Bronchial epithelial cell (primary cell): ENCODE measurements at regions not wholly inside any gene's neighbourhood (a gene's known extent, or its start where the extent isn't known, plus 50 kb on each side); places are given as distances from the start of the nearest gene placed in this dataset.

Experiments used
- DNase-seq: peaks from one replicate; pipeline ENCODE4 v3.0.0-alpha.2; 2010; ENCODE audit warnings: low read depth
- FAIRE-seq: peaks from 2 replicates; lab custom pipeline; 2011; peaks lifted over from hg19 to GRCh38; lab: Jason Lieb, UNC
- H3K27me3 ChIP-seq: 2 replicates; pipeline ENCODE4 v1.5.1; 2011; ENCODE audit warnings: low read length; ENCODE audit not compliant: control insufficient read depth, insufficient read depth
- H3K36me3 ChIP-seq: 2 replicates; pipeline ENCODE4 v1.5.1; 2011; ENCODE audit warnings: low read length; ENCODE audit not compliant: control insufficient read depth, insufficient read depth
- H3K4me3 ChIP-seq: 2 replicates; pipeline ENCODE4 v1.5.1; 2011; ENCODE audit warnings: mild to moderate bottlenecking, low read depth, low read length, control low read depth
- TF ChIP-seq, protein P1 (sequence below): IDR thresholded peaks from 2 replicates; pipeline ENCODE4 v1.5.1; 2011; ENCODE audit warnings: mild to moderate bottlenecking, moderate library complexity, low read length, control low read depth, inconsistent platforms; ENCODE audit not compliant: insufficient read depth, severe bottlenecking

GRCh38 chr2:221786297-221786926, 214.3 kb upstream of the EPHA4 start:
- FAIRE-seq, result no peak
- TF ChIP-seq, protein P1, sequence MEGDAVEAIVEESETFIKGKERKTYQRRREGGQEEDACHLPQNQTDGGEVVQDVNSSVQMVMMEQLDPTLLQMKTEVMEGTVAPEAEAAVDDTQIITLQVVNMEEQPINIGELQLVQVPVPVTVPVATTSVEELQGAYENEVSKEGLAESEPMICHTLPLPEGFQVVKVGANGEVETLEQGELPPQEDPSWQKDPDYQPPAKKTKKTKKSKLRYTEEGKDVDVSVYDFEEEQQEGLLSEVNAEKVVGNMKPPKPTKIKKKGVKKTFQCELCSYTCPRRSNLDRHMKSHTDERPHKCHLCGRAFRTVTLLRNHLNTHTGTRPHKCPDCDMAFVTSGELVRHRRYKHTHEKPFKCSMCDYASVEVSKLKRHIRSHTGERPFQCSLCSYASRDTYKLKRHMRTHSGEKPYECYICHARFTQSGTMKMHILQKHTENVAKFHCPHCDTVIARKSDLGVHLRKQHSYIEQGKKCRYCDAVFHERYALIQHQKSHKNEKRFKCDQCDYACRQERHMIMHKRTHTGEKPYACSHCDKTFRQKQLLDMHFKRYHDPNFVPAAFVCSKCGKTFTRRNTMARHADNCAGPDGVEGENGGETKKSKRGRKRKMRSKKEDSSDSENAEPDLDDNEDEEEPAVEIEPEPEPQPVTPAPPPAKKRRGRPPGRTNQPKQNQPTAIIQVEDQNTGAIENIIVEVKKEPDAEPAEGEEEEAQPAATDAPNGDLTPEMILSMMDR, result no peak

GRCh38 chr2:221780281-221780688, 208.2 kb upstream of the EPHA4 start:
- FAIRE-seq (no peak), DNase-seq (peak; percentile 84)

More at GRCh38 chr2:221786297-221786926, 214.3 kb upstream of the EPHA4 start:
- Histone ChIP-seq H3K4me3 (no peak overlapping the region), H3K36me3 (no peaks in the 10 kb centered on the region), H3K27me3 (no peaks in the 10 kb centered on the region)
- DNase-seq, result no peak

GRCh38 chr2:221779614-221780067, 207.5 kb upstream of the EPHA4 start:
- Histone ChIP-seq H3K4me3 (no peak overlapping the region), H3K27me3 (peaks cover 2% of the 10 kb centered on the region), H3K36me3 (no peaks in the 10 kb centered on the region)
- TF ChIP-seq, protein P1, result no peak
- FAIRE-seq (no peak), DNase-seq (peak; percentile 15)

More at GRCh38 chr2:221780281-221780688, 208.2 kb upstream of the EPHA4 start:
- Histone ChIP-seq H3K36me3 (no peaks in the 10 kb centered on the region), H3K27me3 (no peaks in the 10 kb centered on the region), H3K4me3 (no peak overlapping the region)
- TF ChIP-seq, protein P1, result no peak

- H3K27me3 ChIP-seq, result peaks cover 2% of the 10 kb centered on the region
- TF ChIP-seq, protein P1, result no peak
- H3K36me3 ChIP-seq, result no peaks in the 10 kb centered on the region
- FAIRE-seq (no peak), DNase-seq (no peak)
- H3K4me3 ChIP-seq, result no peak overlapping the region
Measured at GRCh38 chr2:221778025-221778424, 205.9 kb upstream of the EPHA4 start.

- no peaks in the 10 kb centered on the region for H3K36me3 ChIP-seq
- H3K27me3 ChIP-seq, result peaks cover 2% of the 10 kb centered on the region
- H3K4me3 ChIP-seq, result no peak overlapping the region
- DNase-seq (no peak), FAIRE-seq (no peak)
- TF ChIP-seq, protein P1, result no peak
Measured at GRCh38 chr2:221777119-221777518, 205.0 kb upstream of the EPHA4 start.
